ENCODE measurements at regions not wholly inside any gene's neighbourhood (a gene's known extent, or its start where the extent isn't known, plus 50 kb on each side); places are given as distances from the start of the nearest gene placed in this dataset.

DNA sequence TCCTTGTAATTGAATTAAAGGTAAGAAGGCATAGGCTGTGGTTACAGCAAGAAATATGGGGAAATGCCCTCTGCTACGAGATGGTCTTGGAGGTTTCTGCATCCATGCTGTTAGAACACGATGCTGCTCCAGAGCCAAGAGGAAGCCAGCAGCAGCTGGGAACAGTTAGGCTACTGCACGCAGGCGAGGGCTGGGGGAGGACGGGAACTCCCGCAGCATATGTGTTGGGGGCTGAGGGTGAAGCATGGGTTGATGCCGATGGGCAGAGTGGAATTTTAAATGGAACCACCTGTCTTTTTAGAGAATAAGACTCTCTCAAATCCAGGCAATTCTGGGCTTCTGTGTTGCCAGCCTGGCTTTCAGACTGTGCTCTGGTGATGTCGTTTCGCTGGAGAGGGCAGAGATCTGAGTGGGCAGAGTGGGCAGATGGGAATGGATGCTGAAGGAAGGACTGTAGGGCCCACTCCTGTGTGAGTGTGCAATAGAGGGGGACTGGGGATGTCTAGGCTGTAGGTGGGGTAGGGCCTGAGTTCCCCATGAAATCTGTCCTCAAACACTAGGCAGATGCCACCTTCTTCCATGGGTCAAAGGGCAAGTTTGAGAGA is 417.0 kb upstream of the TPM1 start:
- H3K36me3 ChIP-seq (replicated peaks; ENCODE audit: insufficient read depth, low read length): no peaks in the 10 kb centered on the region
- H2AFZ ChIP-seq (ENCODE audit: low read length): no peak overlapping the region
- H3K27me3 ChIP-seq (replicated peaks; ENCODE audit: insufficient read depth, low read length): no peaks in the 10 kb centered on the region
- no peaks in the 10 kb centered on the region for H3K9me3 ChIP-seq (replicated peaks; ENCODE audit: insufficient read depth, low read length)
- H3K4me1 ChIP-seq (ENCODE audit: low read length): no peaks in the 10 kb centered on the region
- no peaks in the 10 kb centered on the region for H4K20me1 ChIP-seq (ENCODE audit: insufficient read depth, low read length)
- no peaks in the 10 kb centered on the region; the same call in 1 of the 2 replicates for H3K9me2 ChIP-seq (replicated peaks; ENCODE audit: insufficient read depth, low read length)
- TF ChIP-seq EZH2 (optimal IDR thresholded peaks at IDR 0.05; ENCODE audit: low read depth, low read length) (no peak), CTCF (IDR thresholded peaks at IDR 0.05; ENCODE audit: low read length) (no peak), EZH2phosphoT487 (IDR thresholded peaks at IDR 0.05; ENCODE audit: low read length) (no peak)
- no peak overlapping the region for H3K9ac ChIP-seq (ENCODE audit: low read length)
- H3K79me2 ChIP-seq (ENCODE audit: low read length): no peaks in the 10 kb centered on the region
- DNase-seq: no peak
- no peaks in the 10 kb centered on the region for H3F3A ChIP-seq (ENCODE audit: insufficient read depth, low read length)
- no peak overlapping the region for H3K27ac ChIP-seq (ENCODE audit: low read length)
- H3K4me2 ChIP-seq (ENCODE audit: low read depth, low read length): no peak overlapping the region
- no peak overlapping the region for H3K4me3 ChIP-seq (ENCODE audit: low read length)

DNA sequence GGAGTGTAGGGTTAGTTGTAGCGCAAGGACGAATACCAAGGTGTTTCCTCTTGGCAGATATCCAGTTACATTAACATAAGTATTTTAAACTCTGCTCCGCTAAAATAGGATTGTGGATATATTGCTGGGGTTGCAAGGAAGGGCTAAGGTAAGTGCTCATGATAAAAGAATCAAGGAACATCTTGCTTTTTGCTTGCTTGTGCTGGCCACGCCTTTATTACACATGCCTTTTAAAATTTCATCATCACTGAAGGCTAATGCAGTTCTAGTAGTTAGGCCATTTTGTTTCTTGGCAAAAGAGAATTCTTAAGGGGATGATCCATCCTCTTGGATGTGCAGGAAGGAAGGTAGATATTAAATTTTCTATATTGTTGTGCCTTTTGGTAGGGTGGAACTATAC is 415.6 kb upstream of the TPM1 start:
- TF ChIP-seq CTCF (IDR thresholded peaks at IDR 0.05; ENCODE audit: low read length) (no peak), EZH2phosphoT487 (IDR thresholded peaks at IDR 0.05; ENCODE audit: low read length) (no peak), EZH2 (optimal IDR thresholded peaks at IDR 0.05; ENCODE audit: low read depth, low read length) (no peak)
- H3K27ac ChIP-seq (ENCODE audit: low read length): no peak overlapping the region
- no peaks in the 10 kb centered on the region for H3K27me3 ChIP-seq (replicated peaks; ENCODE audit: insufficient read depth, low read length)
- H3K4me3 ChIP-seq (ENCODE audit: low read length): no peak overlapping the region
- no peaks in the 10 kb centered on the region for H3K79me2 ChIP-seq (ENCODE audit: low read length)
- no peaks in the 10 kb centered on the region for H3K4me1 ChIP-seq (ENCODE audit: low read length)
- no peaks in the 10 kb centered on the region for H3F3A ChIP-seq (ENCODE audit: insufficient read depth, low read length)
- H3K36me3 ChIP-seq (replicated peaks; ENCODE audit: insufficient read depth, low read length): no peaks in the 10 kb centered on the region
- no peaks in the 10 kb centered on the region for H4K20me1 ChIP-seq (ENCODE audit: insufficient read depth, low read length)
- no peak overlapping the region for H3K9ac ChIP-seq (ENCODE audit: low read length)
- H3K4me2 ChIP-seq (ENCODE audit: low read depth, low read length): no peak overlapping the region
- no peaks in the 10 kb centered on the region for H3K9me3 ChIP-seq (replicated peaks; ENCODE audit: insufficient read depth, low read length)
- no peak overlapping the region for H2AFZ ChIP-seq (ENCODE audit: low read length)
- H3K9me2 ChIP-seq (replicated peaks; ENCODE audit: insufficient read depth, low read length): no peaks in the 10 kb centered on the region; the same call in 1 of the 2 replicates
- no peak for DNase-seq

GRCh38 chr15:62631076-62631724 is 411.3 kb upstream of the TPM1 start:
- DNase-seq: no peak
- Histone ChIP-seq H3K27ac (ENCODE audit: low read length) (no peak overlapping the region), H3K27me3 (replicated peaks; ENCODE audit: insufficient read depth, low read length) (no peaks in the 10 kb centered on the region), H3F3A (ENCODE audit: insufficient read depth, low read length) (no peaks in the 10 kb centered on the region), H4K20me1 (ENCODE audit: insufficient read depth, low read length) (no peaks in the 10 kb centered on the region), H3K9me2 (replicated peaks; ENCODE audit: insufficient read depth, low read length) (no peaks in the 10 kb centered on the region), H3K4me1 (ENCODE audit: low read length) (no peaks in the 10 kb centered on the region), H3K4me2 (ENCODE audit: low read depth, low read length) (no peak overlapping the region), H3K79me2 (ENCODE audit: low read length) (no peaks in the 10 kb centered on the region), H3K36me3 (replicated peaks; ENCODE audit: insufficient read depth, low read length) (no peaks in the 10 kb centered on the region), H3K9ac (ENCODE audit: low read length) (no peak overlapping the region), H3K4me3 (ENCODE audit: low read length) (no peak overlapping the region), H2AFZ (ENCODE audit: low read length) (no peak overlapping the region), H3K9me3 (replicated peaks; ENCODE audit: insufficient read depth, low read length) (no peaks in the 10 kb centered on the region)
- TF ChIP-seq CTCF (IDR thresholded peaks at IDR 0.05; ENCODE audit: low read length) (no peak), EZH2 (optimal IDR thresholded peaks at IDR 0.05; ENCODE audit: low read depth, low read length) (no peak), EZH2phosphoT487 (IDR thresholded peaks at IDR 0.05; ENCODE audit: low read length) (no peak)

Measured in MM.1S (cell line).